PC-9 (cell line): ENCODE measurements at regions not wholly inside any gene's neighbourhood (a gene's known extent, or its start where the extent isn't known, plus 50 kb on each side); places are given as distances from the start of the nearest gene placed in this dataset.

ENCODE experiments used
- BruUV-seq: library from RNA; stranded (reverse); fragments of 400-500 nt; replicated peaks from 2 replicates; lab custom pipeline; 2021; lab: Mats Ljungman, UMichigan
- CTCF ChIA-PET: fragments of 300-600 bp; sonication (Branson Sonifier 250); formaldehyde crosslinking; loops from one replicate; lab custom pipeline; 2022; ENCODE audit warnings: antibody characterized with exemption; lab: Charles Lee
- POLR2A ChIA-PET: fragments of 300-600 bp; sonication (Branson Sonifier 250); formaldehyde crosslinking; loops from one replicate; lab custom pipeline; 2022; ENCODE audit warnings: antibody characterized with exemption; ENCODE audit not compliant: unreplicated experiment; lab: Charles Lee
- DNase-seq, 2 experiments: peaks; one replicate each; pipeline versions ENCODE4 v3.0.0 to v3.0.0-alpha.2; 2015 to 2022; ENCODE audit warnings: mixed read lengths in 1 of 2
- H2AFZ ChIP-seq: fragments of 200-600 bp; sonication (generic); 2 replicates; pipeline ENCODE4 v1.8.1; 2017; ENCODE audit warnings: antibody characterized with exemption
- H3F3A ChIP-seq: fragments of 200-600 bp; sonication (generic); 2 replicates; pipeline ENCODE4 v1.8.1; 2017; ENCODE audit warnings: antibody characterized with exemption, mild to moderate bottlenecking, low read depth; ENCODE audit not compliant: insufficient read depth
- H3K27ac ChIP-seq: fragments of 200-600 bp; sonication (generic); 2 replicates; pipeline ENCODE4 v1.6.1; 2016; ENCODE audit warnings: mixed run types
- H3K27me3 ChIP-seq: fragments of 200-600 bp; sonication (generic); 2 replicates; pipeline ENCODE4 v1.6.1; 2016; ENCODE audit warnings: low read depth, mixed run types; ENCODE audit not compliant: insufficient read depth
- H3K36me3 ChIP-seq: fragments of 200-600 bp; sonication (generic); 2 replicates; pipeline ENCODE4 v1.6.1; 2016; ENCODE audit warnings: low read depth, mixed run types
- H3K4me1 ChIP-seq: fragments of 200-600 bp; sonication (generic); replicated peaks from 2 replicates; pipeline ENCODE4 v1.6.1; 2016; ENCODE audit warnings: mixed run types; ENCODE audit not compliant: insufficient read depth
- H3K4me2 ChIP-seq: fragments of 200-600 bp; sonication (generic); 2 replicates; pipeline ENCODE4 v1.6.1; 2017; ENCODE audit warnings: mixed run types
- H3K4me3 ChIP-seq: fragments of 200-600 bp; sonication (generic); 2 replicates; pipeline ENCODE4 v1.6.1; 2016; ENCODE audit warnings: mixed run types
- H3K79me2 ChIP-seq: fragments of 200-600 bp; sonication (generic); 2 replicates; pipeline ENCODE4 v1.6.1; 2017; ENCODE audit warnings: low read depth, mixed run types
- H3K9me2 ChIP-seq: fragments of 200-600 bp; sonication (generic); 2 replicates; pipeline ENCODE4 v1.8.1; 2017; ENCODE audit warnings: mild to moderate bottlenecking; ENCODE audit not compliant: insufficient read depth
- H3K9me3 ChIP-seq: fragments of 200-600 bp; sonication (generic); 2 replicates; pipeline ENCODE4 v1.8.1; 2016; ENCODE audit warnings: low read depth; ENCODE audit not compliant: insufficient read depth
- H4K20me1 ChIP-seq: fragments of 200-600 bp; sonication (generic); 2 replicates; pipeline ENCODE4 v1.8.1; 2017; ENCODE audit not compliant: insufficient read depth
- CTCF ChIP-seq: fragments of 200-600 bp; sonication (generic); conservative IDR thresholded peaks from 2 replicates; pipeline ENCODE4 v1.6.1; 2017; ENCODE audit warnings: mixed run types, antibody characterized with exemption, mild to moderate bottlenecking, moderate library complexity
- EZH2 ChIP-seq: fragments of 200-600 bp; sonication (generic); IDR thresholded peaks from 2 replicates; pipeline ENCODE4 v1.8.0; 2017; ENCODE audit warnings: antibody characterized with exemption, low read depth
- intact Hi-C: fragments of 100-400 bp; cut with micrococcal nuclease; formaldehyde crosslinking; loops from one replicate; pipeline ENCODE4 v1.10.0; 2022; ENCODE audit not compliant: unreplicated experiment

- CTCF ChIA-PET, result no interaction called here
- Histone ChIP-seq H3K79me2 (no peaks in the 10 kb centered on the region), H3K27ac (no peak overlapping the region), H3K9me3 (no peaks in the 10 kb centered on the region), H3K9me2 (no peaks in the 10 kb centered on the region; the same call in 1 of the 2 replicates), H3K27me3 (peaks cover 69% of the 10 kb centered on the region), H3K4me2 (no peak overlapping the region), H3K4me3 (no peak overlapping the region), H4K20me1 (no peaks in the 10 kb centered on the region), H3F3A (no peaks in the 10 kb centered on the region), H3K4me1 (no peaks in the 10 kb centered on the region), H3K36me3 (no peaks in the 10 kb centered on the region), H2AFZ (no peak overlapping the region)
- POLR2A ChIA-PET, result no interaction called here
- BruUV-seq, result no TSS peak
- intact Hi-C loops, result no loop called here
- DNase-seq, result no peak
- TF ChIP-seq CTCF (no peak), EZH2 (no peak)
Observed at GRCh38 chr2:118632921-118633320, 214.5 kb downstream of the EN1 start.

- H3K27ac ChIP-seq, result no peak overlapping the region
- no peaks in the 10 kb centered on the region for H3K4me1 ChIP-seq
- H3K9me2 ChIP-seq, result no peaks in the 10 kb centered on the region
- ChIA-PET POLR2A (interaction anchor here (0.6 kb wide), 1 partner anchor 9 kb away, joined by 4 read pairs; no protein-coding TSS in a partner anchor), CTCF (no interaction called here)
- H3K36me3 ChIP-seq, result no peaks in the 10 kb centered on the region
- TF ChIP-seq CTCF, result no peak
- no peak for TF ChIP-seq EZH2
- intact Hi-C loops, result no loop called here
- peaks cover 50% of the 10 kb centered on the region for H3K27me3 ChIP-seq
- no peak overlapping the region for H3K4me3 ChIP-seq
- H3K9me3 ChIP-seq, result no peaks in the 10 kb centered on the region
- no peak for DNase-seq
- no peak overlapping the region for H3K4me2 ChIP-seq
- H3F3A ChIP-seq, result no peaks in the 10 kb centered on the region
- H2AFZ ChIP-seq, result no peak overlapping the region
- H3K79me2 ChIP-seq, result no peaks in the 10 kb centered on the region
- H4K20me1 ChIP-seq, result no peaks in the 10 kb centered on the region
- BruUV-seq, result no TSS peak
Observed at GRCh38 chr2:118627156-118627555, 220.3 kb downstream of the EN1 start.

- Histone ChIP-seq H4K20me1 (no peaks in the 10 kb centered on the region), H3K4me3 (no peak overlapping the region), H3K27me3 (peaks cover 49% of the 10 kb centered on the region), H3K79me2 (no peaks in the 10 kb centered on the region), H3K4me1 (no peaks in the 10 kb centered on the region), H2AFZ (no peak overlapping the region), H3K4me2 (no peak overlapping the region), H3F3A (no peaks in the 10 kb centered on the region), H3K27ac (no peak overlapping the region), H3K36me3 (no peaks in the 10 kb centered on the region), H3K9me2 (no peaks in the 10 kb centered on the region), H3K9me3 (no peaks in the 10 kb centered on the region)
- no TSS peak for BruUV-seq
- intact Hi-C loops, result no loop called here
- TF ChIP-seq EZH2 (no peak), CTCF (no peak)
- POLR2A ChIA-PET, result no interaction called here
- CTCF ChIA-PET, result no interaction called here
- DNase-seq, result no peak
Observed at GRCh38 chr2:118622913-118623312, 224.5 kb downstream of the EN1 start.
